ENCODE measurements at regions not wholly inside any gene's neighbourhood (a gene's known extent, or its start where the extent isn't known, plus 50 kb on each side); places are given as distances from the start of the nearest gene placed in this dataset.

DNA sequence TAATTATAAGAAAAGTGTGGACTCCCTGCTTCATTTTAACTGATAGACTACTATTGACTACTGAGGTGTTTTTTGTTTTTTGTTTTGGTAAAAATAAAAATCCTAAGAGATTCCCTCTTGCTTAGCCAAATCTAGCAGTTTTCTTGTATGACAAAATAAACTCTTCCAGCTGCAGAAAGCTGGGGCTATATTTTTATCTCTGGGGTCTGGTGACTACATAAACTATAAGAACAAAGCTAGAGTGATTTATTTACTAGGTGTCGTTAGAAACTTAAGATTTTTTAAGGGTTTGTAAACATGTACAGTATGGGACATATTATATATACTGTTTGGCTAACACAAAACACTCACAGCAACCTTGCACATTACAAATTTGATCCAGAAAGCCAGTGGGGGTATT lies 467.4 kb upstream of the MPDZ start:
- Histone ChIP-seq H4K91ac (ENCODE audit: insufficient read length, low read depth, low read length) (no peak overlapping the region), H3K14ac (ENCODE audit: insufficient read depth, low read length) (no peak overlapping the region), H2BK20ac (ENCODE audit: low read depth, low read length, poor library complexity, severe bottlenecking) (no peak overlapping the region), H3T11ph (ENCODE audit: low read length) (no peak overlapping the region), H4K20me1 (ENCODE audit: control insufficient read depth, insufficient read depth, insufficient read length) (no peaks in the 10 kb centered on the region), H3K23me2 (ENCODE audit: insufficient read length, low read depth, low read length, poor library complexity, severe bottlenecking) (no peaks in the 10 kb centered on the region), H2BK120ac (ENCODE audit: low read depth, low read length, poor library complexity, severe bottlenecking) (no peak overlapping the region), H2BK12ac (ENCODE audit: insufficient read length, low read depth, low read length) (no peak overlapping the region), H3K4me1 (ENCODE audit: insufficient read depth, low read length) (no peaks in the 10 kb centered on the region), H3K9ac (ENCODE audit: extremely low read depth, insufficient read length, low read length) (no peak overlapping the region), H3K23ac (ENCODE audit: insufficient read length, low read depth, low read length) (no peak overlapping the region), H2BK15ac (ENCODE audit: low read depth, low read length) (no peak overlapping the region), H4K5ac (ENCODE audit: insufficient read length, low read depth, low read length) (no peak overlapping the region), H3K56ac (ENCODE audit: insufficient read length, low read depth, low read length) (no peak overlapping the region), H2BK5ac (ENCODE audit: insufficient read length, low read length) (no peak overlapping the region), H3K27me3 (ENCODE audit: insufficient read depth, low read length) (no peaks in the 10 kb centered on the region), H3K9me3 (ENCODE audit: control insufficient read depth, low read depth, low read length) (no peaks in the 10 kb centered on the region), H3K27ac (ENCODE audit: insufficient read length, low read depth, low read length) (no peak overlapping the region), H2AFZ (ENCODE audit: low read length) (no peak overlapping the region), H3K18ac (ENCODE audit: insufficient read length, low read depth, low read length) (no peak overlapping the region), H3K79me2 (ENCODE audit: insufficient read depth, low read length) (no peaks in the 10 kb centered on the region), H2AK5ac (ENCODE audit: insufficient read length, low read length) (no peak overlapping the region), H3K4ac (ENCODE audit: low read depth, low read length) (no peak overlapping the region), H3K4me2 (ENCODE audit: insufficient read depth, insufficient read length, low read length) (no peak overlapping the region), H3K79me1 (ENCODE audit: insufficient read depth, low read depth, low read length, poor library complexity, severe bottlenecking) (no peaks in the 10 kb centered on the region), H4K8ac (replicated peaks; ENCODE audit: insufficient read length, low read depth, low read length) (no peak overlapping the region)
- H3K36me3 Mint-ChIP-seq (ENCODE audit: insufficient read depth in 1 of 3, low read depth in 3 of 3): no peaks in the 10 kb centered on the region
- no peaks in the 10 kb centered on the region for H3K27me3 Mint-ChIP-seq (ENCODE audit: low read depth)
- no peak overlapping the region for H3K27ac Mint-ChIP-seq
- H3K4me3 Mint-ChIP-seq: no peak overlapping the region
- H3K9me3 Mint-ChIP-seq: peaks cover 0 to 3% of the 10 kb centered on the region in 2 experiments; a peak in 1 of 5 replicates
- TF ChIP-seq, protein P1, sequence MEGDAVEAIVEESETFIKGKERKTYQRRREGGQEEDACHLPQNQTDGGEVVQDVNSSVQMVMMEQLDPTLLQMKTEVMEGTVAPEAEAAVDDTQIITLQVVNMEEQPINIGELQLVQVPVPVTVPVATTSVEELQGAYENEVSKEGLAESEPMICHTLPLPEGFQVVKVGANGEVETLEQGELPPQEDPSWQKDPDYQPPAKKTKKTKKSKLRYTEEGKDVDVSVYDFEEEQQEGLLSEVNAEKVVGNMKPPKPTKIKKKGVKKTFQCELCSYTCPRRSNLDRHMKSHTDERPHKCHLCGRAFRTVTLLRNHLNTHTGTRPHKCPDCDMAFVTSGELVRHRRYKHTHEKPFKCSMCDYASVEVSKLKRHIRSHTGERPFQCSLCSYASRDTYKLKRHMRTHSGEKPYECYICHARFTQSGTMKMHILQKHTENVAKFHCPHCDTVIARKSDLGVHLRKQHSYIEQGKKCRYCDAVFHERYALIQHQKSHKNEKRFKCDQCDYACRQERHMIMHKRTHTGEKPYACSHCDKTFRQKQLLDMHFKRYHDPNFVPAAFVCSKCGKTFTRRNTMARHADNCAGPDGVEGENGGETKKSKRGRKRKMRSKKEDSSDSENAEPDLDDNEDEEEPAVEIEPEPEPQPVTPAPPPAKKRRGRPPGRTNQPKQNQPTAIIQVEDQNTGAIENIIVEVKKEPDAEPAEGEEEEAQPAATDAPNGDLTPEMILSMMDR (conservative IDR thresholded peaks at IDR 0.05): no peak
- peaks cover 5 to 10% of the 10 kb centered on the region in 2 experiments for H3K4me1 Mint-ChIP-seq
- WGBS (ENCODE audit: extremely low coverage, insufficient read length, low lambda C conversion rate): no CpG with 5 or more reads among the region's 1 CpG
- DNase-seq: no peak
